Bone marrow (tissue), 2 donors: ENCODE measurements at regions not wholly inside any gene's neighbourhood (a gene's known extent, or its start where the extent isn't known, plus 50 kb on each side); places are given as distances from the start of the nearest gene placed in this dataset.

Experiments
- DNase-seq, 2 donors: peaks; one replicate each; lab custom pipeline; 2025; lab: John Stamatoyannopoulos, UW

GRCh38 chr2:59920961-59921360 lies 632.5 kb downstream of the BCL11A start:
- no peak for DNase-seq

DNA sequence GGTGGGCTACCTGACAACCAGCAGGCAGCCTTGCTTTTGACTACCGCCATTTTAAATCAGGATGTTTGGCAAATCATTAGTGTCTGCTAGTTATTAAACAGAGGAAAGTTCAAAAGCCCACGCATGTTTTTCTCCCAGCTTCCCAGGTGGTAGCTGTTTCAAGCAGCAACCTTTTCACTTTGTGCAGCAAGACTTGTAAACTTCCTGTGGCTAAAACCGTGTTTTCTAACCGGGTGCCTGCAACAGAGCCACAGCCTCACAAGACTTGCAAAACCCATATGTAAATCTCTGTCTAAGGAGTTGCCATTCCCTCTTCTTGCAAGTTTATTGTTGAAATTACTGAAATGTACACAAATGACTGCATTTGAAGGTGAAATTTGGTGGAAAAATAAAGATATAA lies 633.1 kb downstream of the BCL11A start:
- DNase-seq, result no peak

GRCh38 chr2:59919579-59919978 lies 633.9 kb downstream of the BCL11A start:
- no peak for DNase-seq

DNA sequence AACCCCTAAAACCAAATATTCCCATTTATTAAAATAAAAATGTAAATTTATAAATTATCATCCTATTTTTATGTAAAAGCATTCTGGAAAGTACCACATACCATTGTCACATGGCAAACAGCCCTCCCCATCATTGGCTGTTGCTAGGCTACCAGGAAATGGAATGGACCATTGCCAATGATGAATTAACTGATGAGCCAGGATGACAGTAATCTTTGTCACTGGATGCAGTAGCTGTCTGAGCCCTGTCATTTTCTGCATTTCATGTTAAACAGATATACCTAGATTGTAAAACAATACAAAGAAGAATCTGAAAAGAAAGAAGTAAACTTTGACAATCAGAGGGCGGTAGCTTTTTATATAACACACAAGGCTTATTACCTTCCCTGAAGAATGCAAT lies 641.4 kb downstream of the BCL11A start:
- DNase-seq, result no peak

DNA sequence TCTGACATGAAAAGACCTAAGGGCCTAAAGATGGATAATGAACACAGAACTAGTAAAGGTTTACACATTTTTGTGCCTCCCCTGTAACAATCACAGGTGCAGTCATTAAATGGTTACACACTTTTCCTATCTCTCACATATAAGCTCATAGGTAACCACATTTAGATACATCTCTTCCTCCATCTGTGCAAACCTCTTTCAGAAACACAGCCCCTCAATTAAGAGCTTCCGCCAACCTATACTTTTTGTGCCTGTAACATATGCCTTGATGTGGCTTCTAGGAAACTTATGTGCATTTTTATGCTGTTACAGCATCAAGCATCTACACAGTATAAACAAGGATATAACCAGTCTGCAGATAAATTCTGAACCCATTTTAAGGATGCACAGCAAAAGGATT lies 643.3 kb downstream of the BCL11A start:
- DNase-seq, result no peak

GRCh38 chr2:59909147-59909546 lies 644.3 kb downstream of the BCL11A start:
- DNase-seq, result no peak

- DNase-seq, result no peak
Measured at GRCh38 chr2:59905731-59906130, 647.7 kb downstream of the BCL11A start.

GRCh38 chr2:59903994-59904544 lies 649.4 kb downstream of the BCL11A start:
- no peak for DNase-seq

GRCh38 chr2:59900728-59901452 lies 652.6 kb downstream of the BCL11A start:
- DNase-seq, result no peak

DNA sequence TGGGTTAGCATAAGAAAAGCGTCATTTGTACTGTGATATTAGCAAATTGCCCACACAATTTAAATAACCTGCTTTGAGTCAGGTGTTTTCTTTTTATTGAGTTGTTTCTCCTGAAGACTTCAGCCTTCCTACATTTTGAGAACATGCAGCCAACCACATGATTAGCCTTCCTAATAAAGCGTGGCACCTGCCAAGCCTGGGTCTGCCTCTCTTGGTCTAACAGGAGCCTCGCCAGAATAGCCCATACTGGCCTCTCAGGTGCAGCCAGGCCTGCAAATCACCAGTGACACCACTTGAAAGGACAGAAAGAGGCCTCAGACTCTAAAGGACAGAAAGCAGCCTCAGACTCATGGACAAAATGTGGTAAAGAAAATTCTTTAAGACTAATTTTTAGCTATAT lies 653.8 kb downstream of the BCL11A start:
- no peak for DNase-seq

- no peak for DNase-seq
Measured at GRCh38 chr2:59896499-59897245, 656.8 kb downstream of the BCL11A start.

- no peak for DNase-seq
Measured at GRCh38 chr2:59893612-59894011, 659.8 kb downstream of the BCL11A start.

DNA sequence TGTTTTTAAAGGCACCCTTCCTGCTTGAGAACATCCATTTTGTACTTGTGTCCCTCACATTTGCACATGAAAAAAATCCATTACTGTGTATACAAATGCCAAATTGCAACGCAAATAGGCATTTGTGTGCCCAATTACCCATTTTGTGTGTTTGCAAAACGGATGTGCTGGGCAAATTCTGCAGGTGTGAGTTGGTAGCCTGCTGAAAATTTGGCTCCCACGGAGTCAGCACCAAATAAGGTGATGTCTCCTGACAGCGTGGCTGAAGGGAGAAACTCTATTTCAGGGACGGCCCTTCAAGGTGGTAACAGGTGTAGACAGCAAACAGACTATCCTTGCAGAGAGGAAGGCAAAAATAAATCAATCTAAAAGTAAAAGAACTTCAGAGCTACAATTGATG lies 661.1 kb downstream of the BCL11A start:
- DNase-seq, result no peak

DNA sequence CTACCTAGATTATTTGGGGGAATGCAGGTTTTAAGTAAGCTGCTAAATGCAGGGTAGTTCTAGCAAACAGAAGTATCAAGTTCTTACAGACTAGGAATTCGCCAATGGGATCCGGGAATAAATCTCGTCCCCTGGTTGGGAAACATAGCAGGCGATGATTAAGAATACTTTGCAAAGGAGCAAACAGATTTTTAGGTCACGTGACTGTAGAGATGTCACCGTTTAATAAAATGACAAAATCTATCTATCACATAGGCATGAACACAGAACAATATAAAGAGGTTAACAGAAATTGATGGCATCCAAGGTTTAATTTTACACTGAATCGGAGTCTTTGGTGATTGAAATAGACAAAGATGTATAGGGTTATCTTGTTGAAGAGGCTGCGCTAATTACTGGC lies 664.1 kb downstream of the BCL11A start:
- no peak for DNase-seq

DNA sequence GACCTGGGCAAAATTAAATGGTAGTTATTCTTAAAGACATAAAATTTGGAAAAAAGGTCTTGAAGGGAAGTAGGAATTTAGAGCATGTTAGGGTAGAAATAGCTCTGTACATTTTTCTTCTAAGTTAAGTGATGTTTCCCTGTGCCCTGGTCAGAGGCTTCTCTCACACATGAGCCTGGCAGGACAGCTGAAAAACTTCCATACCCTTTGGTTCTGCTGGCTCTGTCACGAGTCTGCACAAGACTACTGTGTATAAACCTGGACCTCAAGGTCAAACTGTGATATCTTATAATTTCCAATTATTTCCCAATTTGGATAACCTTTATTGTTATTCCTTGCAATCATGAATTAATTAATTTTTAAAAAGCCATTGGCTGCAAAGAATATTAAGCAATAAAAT lies 664.7 kb downstream of the BCL11A start:
- DNase-seq, result no peak

DNA sequence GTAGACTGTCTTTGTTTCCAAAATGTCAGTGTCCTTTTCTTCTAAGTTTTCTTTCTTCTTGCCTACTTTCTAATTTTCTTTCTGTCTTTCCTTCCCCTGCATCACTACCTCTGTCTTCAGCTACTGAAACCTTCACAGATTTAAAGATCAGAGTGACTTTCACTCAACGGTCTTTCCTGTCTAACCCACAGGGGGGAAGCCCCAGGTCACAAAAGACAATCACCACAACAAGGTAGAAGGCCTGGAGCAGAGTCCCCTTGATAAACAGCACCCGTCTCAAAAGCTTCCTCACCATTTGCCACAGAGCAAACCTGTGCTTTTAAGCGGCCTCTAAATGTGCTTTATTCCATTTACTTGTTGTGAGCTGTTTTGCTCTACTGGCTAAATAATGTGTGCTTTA lies 665.4 kb downstream of the BCL11A start:
- no peak for DNase-seq

GRCh38 chr2:59887366-59887765 lies 666.1 kb downstream of the BCL11A start:
- DNase-seq, result no peak

DNA sequence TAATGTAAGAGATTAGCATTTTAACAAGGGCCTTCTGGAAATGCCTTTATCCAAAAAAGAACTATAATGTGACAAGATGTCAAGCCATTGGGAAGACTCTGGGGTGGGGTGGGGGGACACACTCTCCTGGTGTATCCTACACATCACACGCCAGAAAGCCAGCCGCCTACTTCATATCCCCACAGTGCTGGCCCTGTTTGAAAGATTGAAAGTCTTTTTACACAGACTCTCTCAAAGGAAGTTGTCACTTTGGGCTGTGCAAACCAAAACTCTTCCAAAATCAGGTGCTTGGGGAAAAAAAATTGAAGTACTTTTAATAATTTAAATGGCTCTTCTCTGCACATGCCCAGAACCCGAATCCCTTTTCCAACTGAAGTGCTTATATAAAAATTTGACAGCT lies 666.7 kb downstream of the BCL11A start:
- DNase-seq, result no peak

DNA sequence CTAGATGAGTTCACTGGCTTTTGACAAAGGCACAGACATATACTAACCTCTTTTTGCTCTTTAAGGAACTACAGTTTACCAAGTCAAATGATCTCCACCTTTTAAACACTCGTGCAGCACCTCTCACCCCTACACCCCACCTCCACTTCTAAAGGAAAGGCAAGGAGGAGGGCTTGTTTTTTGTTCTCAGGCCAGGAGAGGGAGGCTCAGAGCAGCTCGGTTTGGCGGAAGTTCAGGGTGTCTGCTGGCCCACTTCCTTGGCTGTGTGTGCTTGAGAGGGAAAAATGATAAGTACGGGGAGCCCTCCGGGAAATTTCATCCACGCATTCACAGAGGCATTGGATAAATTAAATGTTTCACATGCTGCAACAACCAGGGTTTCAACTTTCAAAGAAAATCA lies 667.9 kb downstream of the BCL11A start:
- no peak for DNase-seq

DNA sequence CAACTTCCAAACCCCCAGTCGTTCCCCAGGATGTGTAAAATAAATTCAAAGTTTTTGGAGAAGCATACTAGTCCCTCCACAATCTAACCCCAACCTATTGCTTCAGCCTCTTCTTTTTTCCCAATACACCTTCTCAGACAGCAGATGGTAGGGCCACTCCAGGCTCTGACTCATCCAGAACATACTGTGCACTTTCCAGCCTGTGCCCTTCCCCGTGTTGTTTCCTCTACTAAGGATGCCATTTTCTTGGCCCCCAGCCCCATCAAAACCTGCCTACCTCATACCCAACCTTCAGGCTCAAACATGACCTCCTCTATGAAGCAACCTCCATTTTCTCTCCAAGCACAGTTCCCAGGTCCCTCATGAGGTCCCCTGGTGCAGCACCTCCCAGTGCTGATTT lies 669.3 kb downstream of the BCL11A start:
- no peak for DNase-seq

GRCh38 chr2:59882822-59883221 lies 670.6 kb downstream of the BCL11A start:
- DNase-seq, result no peak

DNA sequence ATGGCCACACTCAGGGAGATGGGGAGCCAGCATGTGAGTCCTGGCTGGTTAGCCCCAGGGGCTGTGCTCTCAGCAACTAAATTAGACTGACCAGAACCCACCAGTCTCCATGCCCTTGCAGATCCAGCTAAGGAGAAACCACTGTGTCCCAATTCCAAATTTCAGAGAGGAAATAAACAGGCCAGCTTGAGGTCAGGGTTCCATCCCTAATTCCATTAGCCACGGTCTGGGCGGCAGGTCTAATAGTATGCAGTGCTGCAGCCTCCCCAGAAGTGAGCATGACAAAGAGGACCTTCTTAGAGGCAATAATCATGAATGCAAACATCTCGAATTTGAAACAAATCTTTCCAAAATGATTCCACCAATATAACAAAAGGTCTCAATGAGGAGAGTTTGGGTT lies 671.2 kb downstream of the BCL11A start:
- DNase-seq, result no peak

DNA sequence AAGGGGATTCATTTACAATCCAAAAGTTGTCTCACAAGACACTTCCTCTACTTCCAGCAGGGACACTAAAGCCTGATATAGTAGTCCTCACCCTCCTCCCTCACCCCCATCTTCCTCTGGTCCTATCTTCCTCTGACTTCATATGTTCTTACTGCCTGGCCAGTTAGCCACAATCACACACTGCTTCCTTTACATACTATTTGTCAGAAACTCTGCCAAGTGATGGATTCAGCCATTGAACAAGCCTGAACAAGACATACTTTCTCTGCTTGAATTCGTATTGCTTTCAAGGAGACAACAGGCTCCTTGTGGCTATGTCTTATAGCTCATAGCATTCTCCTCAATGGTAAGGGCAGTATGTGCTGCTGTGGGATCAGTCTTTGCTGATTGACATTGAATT lies 672.2 kb downstream of the BCL11A start:
- no peak for DNase-seq
